RWPE1 (cell line): ENCODE measurements at regions not wholly inside any gene's neighbourhood (a gene's known extent, or its start where the extent isn't known, plus 50 kb on each side); places are given as distances from the start of the nearest gene placed in this dataset.

Experiments
- CTCF ChIA-PET: fragments of 350-600 bp; sonication (Branson Sonifier 250); formaldehyde crosslinking; extraction: SDS; loops from one replicate; lab custom pipeline; 2021; lab: Yijun Ruan, JAX
- POLR2A ChIA-PET: fragments of 400-600 bp; formaldehyde crosslinking; extraction: SDS; loops from one replicate; lab custom pipeline; 2020; ENCODE audit warnings: antibody characterized with exemption; ENCODE audit not compliant: low non-redundant PET; lab: Yijun Ruan, JAX
- DNase-seq: peaks from one replicate; pipeline ENCODE4 v3.0.0; 2012; ENCODE audit warnings: low spot score
- H3K27ac ChIP-seq: fragments of 450-650 bp; 2 replicates; pipeline ENCODE4 v1.5.1; 2017
- CTCF ChIP-seq: fragments of 450-650 bp; conservative IDR thresholded peaks from 2 replicates; pipeline ENCODE4 v1.5.1; 2017; ENCODE audit warnings: low read depth, mild to moderate bottlenecking

GRCh38 chr15:98398886-98399285, 249.5 kb upstream of the IGF1R start:
- H3K27ac ChIP-seq, result no peak overlapping the region
- ChIA-PET POLR2A (no interaction called here), CTCF (interaction anchor here (0.5 to 1.5 kb wide), 3 partner anchors 11 to 626 kb away, joined by 3 to 6 read pairs (median 3); no protein-coding TSS in a partner anchor)
- no peak for DNase-seq
- TF ChIP-seq CTCF, result no peak

GRCh38 chr15:98400120-98400519, 248.2 kb upstream of the IGF1R start:
- no peak overlapping the region for H3K27ac ChIP-seq
- ChIA-PET POLR2A (no interaction called here), CTCF (interaction anchor here (0.5 to 1.5 kb wide), 3 partner anchors 12 to 104 kb away, joined by 3 to 6 read pairs (median 5); no protein-coding TSS in a partner anchor)
- DNase-seq, result no peak
- no peak for TF ChIP-seq CTCF

- ChIA-PET POLR2A (no interaction called here), CTCF (no interaction called here)
- H3K27ac ChIP-seq, result no peak overlapping the region
- TF ChIP-seq CTCF, result no peak
- DNase-seq, result no peak
Observed at GRCh38 chr15:98401029-98401428, 247.3 kb upstream of the IGF1R start.

GRCh38 chr15:98402486-98402885, 245.9 kb upstream of the IGF1R start:
- DNase-seq, result no peak
- TF ChIP-seq CTCF, result no peak
- no peak overlapping the region for H3K27ac ChIP-seq
- ChIA-PET CTCF (interaction anchor here (0.8 kb wide), 1 partner anchor 25 kb away, joined by 3 read pairs; no protein-coding TSS in a partner anchor), POLR2A (no interaction called here)

- no peak for DNase-seq
- H3K27ac ChIP-seq, result no peak overlapping the region
- CTCF ChIA-PET, result no interaction called here
- TF ChIP-seq CTCF, result no peak
- POLR2A ChIA-PET, result no interaction called here
Observed at GRCh38 chr15:98403169-98403568, 245.2 kb upstream of the IGF1R start.

GRCh38 chr15:98403569-98403968, 244.8 kb upstream of the IGF1R start:
- POLR2A ChIA-PET, result no interaction called here
- no peak for TF ChIP-seq CTCF
- CTCF ChIA-PET, result interaction anchor here (0.5 kb wide), 1 partner anchor 16 kb away, joined by 5 read pairs; no protein-coding TSS in a partner anchor
- no peak for DNase-seq
- H3K27ac ChIP-seq, result no peak overlapping the region
